NOMO-1 treated with DMSO at 0.1 percent for 48 hours (cell line): ENCODE measurements at regions not wholly inside any gene's neighbourhood (a gene's known extent, or its start where the extent isn't known, plus 50 kb on each side); places are given as distances from the start of the nearest gene placed in this dataset.

Source experiments
- DNase-seq: peaks from one replicate; lab custom pipeline; 2025; ENCODE audit not compliant: unreplicated experiment; lab: John Stamatoyannopoulos, UW

GRCh38 chr13:50664951-50665350 lies 178.5 kb downstream of the DLEU7 start:
- DNase-seq = no peak

- DNase-seq = no peak
Observed at GRCh38 chr13:50668049-50668448, 175.4 kb downstream of the DLEU7 start.

- no peak for DNase-seq
Observed at GRCh38 chr13:50668691-50669271, 174.7 kb downstream of the DLEU7 start.

- no peak for DNase-seq
Observed at GRCh38 chr13:50670272-50670671, 173.2 kb downstream of the DLEU7 start.

GRCh38 chr13:50670847-50671496 lies 172.5 kb downstream of the DLEU7 start:
- DNase-seq = no peak

- no peak for DNase-seq
Observed at GRCh38 chr13:50671497-50671850, 172.0 kb downstream of the DLEU7 start.

- DNase-seq = no peak
Observed at GRCh38 chr13:50672025-50672424, 171.5 kb downstream of the DLEU7 start.

GRCh38 chr13:50675651-50676050 lies 167.8 kb downstream of the DLEU7 start:
- no peak for DNase-seq

- DNase-seq = peak; percentile 5
Observed at GRCh38 chr13:50676602-50677001, 166.9 kb downstream of the DLEU7 start.

- DNase-seq = no peak
Observed at GRCh38 chr13:50677258-50677657, 166.2 kb downstream of the DLEU7 start.

- DNase-seq = no peak
Observed at GRCh38 chr13:50677687-50678463, 165.6 kb downstream of the DLEU7 start.

GRCh38 chr13:50678464-50679162 lies 164.9 kb downstream of the DLEU7 start:
- DNase-seq = no peak

- DNase-seq = no peak
Observed at GRCh38 chr13:50679321-50679720, 164.2 kb downstream of the DLEU7 start.

GRCh38 chr13:50682002-50682401 lies 161.5 kb downstream of the DLEU7 start:
- no peak for DNase-seq

- no peak for DNase-seq
Observed at GRCh38 chr13:50682966-50683365, 160.5 kb downstream of the DLEU7 start.

GRCh38 chr13:50684366-50684765 lies 159.1 kb downstream of the DLEU7 start:
- peak; percentile 18 for DNase-seq

- no peak for DNase-seq
Observed at GRCh38 chr13:50685491-50685890, 158.0 kb downstream of the DLEU7 start.

- DNase-seq = no peak
Observed at GRCh38 chr13:50685956-50686355, 157.5 kb downstream of the DLEU7 start.

- DNase-seq = no peak
Observed at GRCh38 chr13:50686551-50686950, 156.9 kb downstream of the DLEU7 start.

GRCh38 chr13:50687545-50687944 lies 155.9 kb downstream of the DLEU7 start:
- DNase-seq = no peak

- DNase-seq = no peak
Observed at GRCh38 chr13:50690006-50690405, 153.5 kb downstream of the DLEU7 start.

- no peak for DNase-seq
Observed at GRCh38 chr13:50691176-50691680, 152.3 kb downstream of the DLEU7 start.
